ENCODE measurements at regions not wholly inside any gene's neighbourhood (a gene's known extent, or its start where the extent isn't known, plus 50 kb on each side); places are given as distances from the start of the nearest gene placed in this dataset.

GRCh38 chr2:107020392-107020791, 134.4 kb upstream of the ST6GAL2 start:
- TF ChIP-seq POLR2A (IDR thresholded peaks at IDR 0.05) = no peak
- TF ChIP-seq, protein P1, sequence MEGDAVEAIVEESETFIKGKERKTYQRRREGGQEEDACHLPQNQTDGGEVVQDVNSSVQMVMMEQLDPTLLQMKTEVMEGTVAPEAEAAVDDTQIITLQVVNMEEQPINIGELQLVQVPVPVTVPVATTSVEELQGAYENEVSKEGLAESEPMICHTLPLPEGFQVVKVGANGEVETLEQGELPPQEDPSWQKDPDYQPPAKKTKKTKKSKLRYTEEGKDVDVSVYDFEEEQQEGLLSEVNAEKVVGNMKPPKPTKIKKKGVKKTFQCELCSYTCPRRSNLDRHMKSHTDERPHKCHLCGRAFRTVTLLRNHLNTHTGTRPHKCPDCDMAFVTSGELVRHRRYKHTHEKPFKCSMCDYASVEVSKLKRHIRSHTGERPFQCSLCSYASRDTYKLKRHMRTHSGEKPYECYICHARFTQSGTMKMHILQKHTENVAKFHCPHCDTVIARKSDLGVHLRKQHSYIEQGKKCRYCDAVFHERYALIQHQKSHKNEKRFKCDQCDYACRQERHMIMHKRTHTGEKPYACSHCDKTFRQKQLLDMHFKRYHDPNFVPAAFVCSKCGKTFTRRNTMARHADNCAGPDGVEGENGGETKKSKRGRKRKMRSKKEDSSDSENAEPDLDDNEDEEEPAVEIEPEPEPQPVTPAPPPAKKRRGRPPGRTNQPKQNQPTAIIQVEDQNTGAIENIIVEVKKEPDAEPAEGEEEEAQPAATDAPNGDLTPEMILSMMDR (IDR thresholded peaks at IDR 0.05) = no peak
- TF ChIP-seq POLR2AphosphoS5 (IDR thresholded peaks at IDR 0.05) = no peak
